Astrocyte (in vitro differentiated cells and primary cell): ENCODE measurements at regions not wholly inside any gene's neighbourhood (a gene's known extent, or its start where the extent isn't known, plus 50 kb on each side); places are given as distances from the start of the nearest gene placed in this dataset.

ENCODE experiments used
- EZH2 ChIP-seq: IDR thresholded peaks from 2 replicates; pipeline ENCODE4 v1.6.1; 2012; ENCODE audit warnings: mild to moderate bottlenecking, low read length, inconsistent platforms; ENCODE audit not compliant: insufficient read depth
- TF ChIP-seq, protein P1 (sequence below): IDR thresholded peaks from 2 replicates; pipeline ENCODE4 v1.5.1; 2011; ENCODE audit warnings: low read depth, mild to moderate bottlenecking, inconsistent platforms, low read length, moderate library complexity; ENCODE audit not compliant: insufficient read depth

DNA sequence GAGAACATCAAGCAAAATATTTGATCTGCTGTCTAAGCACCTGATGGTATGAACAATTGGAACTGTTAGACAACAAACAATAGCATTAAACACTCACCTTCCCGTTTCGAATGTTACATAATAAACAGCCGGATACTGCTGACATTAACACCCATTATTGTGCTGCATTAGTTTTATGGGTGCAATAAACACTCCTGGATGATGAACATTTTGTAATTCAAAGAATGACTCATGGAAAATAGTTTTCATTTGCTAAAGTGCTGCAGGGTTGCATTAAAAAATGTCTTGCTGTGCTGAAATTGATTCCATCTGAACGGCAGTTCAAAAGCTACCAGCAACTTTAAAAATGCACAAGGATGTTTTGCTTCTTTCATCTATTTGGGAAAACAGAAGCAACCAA, 100.8 kb upstream of the SORBS2 start:
- TF ChIP-seq, protein P1, sequence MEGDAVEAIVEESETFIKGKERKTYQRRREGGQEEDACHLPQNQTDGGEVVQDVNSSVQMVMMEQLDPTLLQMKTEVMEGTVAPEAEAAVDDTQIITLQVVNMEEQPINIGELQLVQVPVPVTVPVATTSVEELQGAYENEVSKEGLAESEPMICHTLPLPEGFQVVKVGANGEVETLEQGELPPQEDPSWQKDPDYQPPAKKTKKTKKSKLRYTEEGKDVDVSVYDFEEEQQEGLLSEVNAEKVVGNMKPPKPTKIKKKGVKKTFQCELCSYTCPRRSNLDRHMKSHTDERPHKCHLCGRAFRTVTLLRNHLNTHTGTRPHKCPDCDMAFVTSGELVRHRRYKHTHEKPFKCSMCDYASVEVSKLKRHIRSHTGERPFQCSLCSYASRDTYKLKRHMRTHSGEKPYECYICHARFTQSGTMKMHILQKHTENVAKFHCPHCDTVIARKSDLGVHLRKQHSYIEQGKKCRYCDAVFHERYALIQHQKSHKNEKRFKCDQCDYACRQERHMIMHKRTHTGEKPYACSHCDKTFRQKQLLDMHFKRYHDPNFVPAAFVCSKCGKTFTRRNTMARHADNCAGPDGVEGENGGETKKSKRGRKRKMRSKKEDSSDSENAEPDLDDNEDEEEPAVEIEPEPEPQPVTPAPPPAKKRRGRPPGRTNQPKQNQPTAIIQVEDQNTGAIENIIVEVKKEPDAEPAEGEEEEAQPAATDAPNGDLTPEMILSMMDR = no peak
- TF ChIP-seq EZH2 = no peak
